Immature natural killer cell (primary cell): ENCODE measurements at regions not wholly inside any gene's neighbourhood (a gene's known extent, or its start where the extent isn't known, plus 50 kb on each side); places are given as distances from the start of the nearest gene placed in this dataset.

ENCODE experiments used
- DNase-seq, 3 donors: peaks; one replicate each; pipeline ENCODE4 v3.0.0; 2022; ENCODE audit warnings: mixed read lengths in 1 of 3
- H3K27ac Mint-ChIP-seq, 6 donors: one replicate each; pipeline ENCODE4 v1.8.0; 2020; ENCODE audit warnings: mixed read lengths in 6 of 6, mild to moderate bottlenecking in 5 of 6, inconsistent platforms in 4 of 6, moderate library complexity in 3 of 6
- H3K27me3 Mint-ChIP-seq, 3 donors: one replicate each; pipeline ENCODE4 v1.8.0; 2020 to 2021; ENCODE audit warnings: low read depth in 3 of 3, mild to moderate bottlenecking in 3 of 3, mixed read lengths in 3 of 3, moderate library complexity in 3 of 3, inconsistent platforms in 1 of 3
- H3K36me3 Mint-ChIP-seq, 3 donors: one replicate each; pipeline ENCODE4 v1.8.0; 2020; ENCODE audit warnings: mixed read lengths in 3 of 3, inconsistent platforms in 2 of 3, mild to moderate bottlenecking in 2 of 3
- H3K4me1 Mint-ChIP-seq, 2 donors: one replicate each; pipeline ENCODE4 v1.8.0; 2020; ENCODE audit warnings: inconsistent platforms in 2 of 2, mild to moderate bottlenecking in 2 of 2, mixed read lengths in 2 of 2, moderate library complexity in 1 of 2
- H3K4me3 Mint-ChIP-seq, 5 donors: one replicate each; pipeline ENCODE4 v1.8.0; 2020; ENCODE audit warnings: mild to moderate bottlenecking in 5 of 5, mixed read lengths in 5 of 5, inconsistent platforms in 3 of 5, moderate library complexity in 3 of 5
- H3K9me3 Mint-ChIP-seq, 6 donors: one replicate each; pipeline ENCODE4 v1.8.0; 2020; ENCODE audit warnings: mild to moderate bottlenecking in 6 of 6, mixed read lengths in 6 of 6, inconsistent platforms in 4 of 6, moderate library complexity in 3 of 6

DNA sequence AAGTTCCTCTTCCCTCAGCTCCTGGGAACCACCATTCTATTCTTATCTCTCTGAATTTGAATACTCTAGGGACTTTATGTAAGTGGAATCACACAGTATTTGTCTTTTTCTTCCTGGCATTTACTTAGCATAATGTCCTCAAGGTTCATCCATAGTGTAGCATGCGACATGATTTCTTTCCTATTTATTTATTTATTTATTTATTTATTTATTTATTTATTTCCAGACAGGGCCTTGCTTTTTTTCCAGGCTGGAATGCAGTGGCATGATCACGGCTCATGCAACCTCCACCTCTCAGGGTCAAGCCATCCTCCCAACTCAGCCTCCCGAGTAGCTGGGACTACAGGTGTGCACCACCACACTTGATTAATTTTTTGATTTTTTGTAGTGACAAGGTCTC lies 142.1 kb downstream of the GPBP1 start:
- H3K4me3 Mint-ChIP-seq: no peak overlapping the region
- H3K36me3 Mint-ChIP-seq: no peaks in the 10 kb centered on the region
- H3K27me3 Mint-ChIP-seq: peaks cover 3 to 12% (median 8%) of the 10 kb centered on the region in 3 donors
- H3K4me1 Mint-ChIP-seq: no peaks in the 10 kb centered on the region
- H3K27ac Mint-ChIP-seq: no peak overlapping the region
- H3K9me3 Mint-ChIP-seq: no peaks in the 10 kb centered on the region
- no peak for DNase-seq
